Activated T-helper 1 cell treated with anti-CD3 and anti-CD28 coated beads, Interleukin-12 subunit alpha, Interleukin-12 subunit beta, Interleukin-2, Interleukin-4 antibody, amounts not matched to agents 30 ng/mL and 10 ng/mL and 1 ng/mL, durations not matched to agents 14 hours and 24 hours and 36 hours (primary cell): ENCODE measurements at regions not wholly inside any gene's neighbourhood (a gene's known extent, or its start where the extent isn't known, plus 50 kb on each side); places are given as distances from the start of the nearest gene placed in this dataset.
A peak's percentile ranks its signal among the peaks of the same experiment; 100 is the strongest.

Experiments
- DNase-seq: peaks from one replicate; pipeline ENCODE4 v3.0.0; 2021; ENCODE audit warnings: low spot score
- H3K27ac Mint-ChIP-seq: one replicate; pipeline ENCODE4 v1.8.0; 2021; ENCODE audit warnings: mild to moderate bottlenecking, mixed read lengths
- H3K27me3 Mint-ChIP-seq: one replicate; pipeline ENCODE4 v1.8.0; 2022; ENCODE audit warnings: mild to moderate bottlenecking, moderate library complexity, mixed read lengths; ENCODE audit not compliant: insufficient read depth
- H3K36me3 Mint-ChIP-seq: one replicate; pipeline ENCODE4 v1.8.0; 2021; ENCODE audit warnings: low read depth, mixed read lengths
- H3K4me1 Mint-ChIP-seq: one replicate; pipeline ENCODE4 v1.8.0; 2021; ENCODE audit warnings: low read depth, mixed read lengths
- H3K4me3 Mint-ChIP-seq: one replicate; pipeline ENCODE4 v1.8.0; 2021; ENCODE audit warnings: mild to moderate bottlenecking, moderate library complexity, mixed read lengths
- H3K9me3 Mint-ChIP-seq: one replicate; pipeline ENCODE4 v1.8.0; 2021; ENCODE audit warnings: mixed read lengths
- intact Hi-C: fragments of 100-400 bp; cut with micrococcal nuclease; formaldehyde crosslinking; loops from one replicate; pipeline ENCODE4 v1.15.1; 2024

- intact Hi-C loops = no loop called here
- Mint-ChIP-seq H3K27ac (no peak overlapping the region), H3K4me1 (no peaks in the 10 kb centered on the region), H3K27me3 (peaks cover 4% of the 10 kb centered on the region), H3K4me3 (no peak overlapping the region), H3K36me3 (no peaks in the 10 kb centered on the region), H3K9me3 (no peaks in the 10 kb centered on the region)
- no peak for DNase-seq
Observed at GRCh38 chr12:90327793-90328743, 619.4 kb upstream of the ATP2B1 start.

GRCh38 chr12:90323217-90323616, 614.6 kb upstream of the ATP2B1 start:
- Mint-ChIP-seq H3K9me3 (no peaks in the 10 kb centered on the region), H3K27ac (no peak overlapping the region), H3K4me1 (no peaks in the 10 kb centered on the region), H3K27me3 (peaks cover 4% of the 10 kb centered on the region), H3K36me3 (no peaks in the 10 kb centered on the region), H3K4me3 (no peak overlapping the region)
- DNase-seq = no peak
- intact Hi-C loops = no loop called here

GRCh38 chr12:90322006-90322405, 613.4 kb upstream of the ATP2B1 start:
- intact Hi-C loops = no loop called here
- H3K9me3 Mint-ChIP-seq = no peaks in the 10 kb centered on the region
- no peak overlapping the region for H3K27ac Mint-ChIP-seq
- H3K36me3 Mint-ChIP-seq = no peaks in the 10 kb centered on the region
- peaks cover 4% of the 10 kb centered on the region for H3K27me3 Mint-ChIP-seq
- no peak overlapping the region for H3K4me3 Mint-ChIP-seq
- no peak for DNase-seq
- H3K4me1 Mint-ChIP-seq = no peaks in the 10 kb centered on the region

GRCh38 chr12:90321369-90321768, 612.7 kb upstream of the ATP2B1 start:
- no peak for DNase-seq
- peaks cover 7% of the 10 kb centered on the region for H3K27me3 Mint-ChIP-seq
- H3K36me3 Mint-ChIP-seq = no peaks in the 10 kb centered on the region
- intact Hi-C loops = no loop called here
- H3K4me1 Mint-ChIP-seq = no peaks in the 10 kb centered on the region
- no peak overlapping the region for H3K4me3 Mint-ChIP-seq
- H3K27ac Mint-ChIP-seq = no peak overlapping the region
- no peaks in the 10 kb centered on the region for H3K9me3 Mint-ChIP-seq

- H3K27me3 Mint-ChIP-seq = peaks cover 1% of the 10 kb centered on the region
- H3K4me1 Mint-ChIP-seq = no peaks in the 10 kb centered on the region
- intact Hi-C loops = no loop called here
- H3K9me3 Mint-ChIP-seq = no peaks in the 10 kb centered on the region
- DNase-seq = no peak
- no peak overlapping the region for H3K27ac Mint-ChIP-seq
- H3K36me3 Mint-ChIP-seq = no peaks in the 10 kb centered on the region
- no peak overlapping the region for H3K4me3 Mint-ChIP-seq
Observed at GRCh38 chr12:90311561-90311960, 602.9 kb upstream of the ATP2B1 start.

GRCh38 chr12:90305379-90305778, 596.7 kb upstream of the ATP2B1 start:
- Mint-ChIP-seq H3K36me3 (no peaks in the 10 kb centered on the region), H3K4me3 (no peak overlapping the region), H3K27ac (no peak overlapping the region), H3K9me3 (no peaks in the 10 kb centered on the region), H3K4me1 (no peaks in the 10 kb centered on the region), H3K27me3 (no peaks in the 10 kb centered on the region)
- DNase-seq = no peak
- intact Hi-C loops = no loop called here

- Mint-ChIP-seq H3K27me3 (no peaks in the 10 kb centered on the region), H3K4me1 (peaks cover 6% of the 10 kb centered on the region), H3K27ac (no peak overlapping the region), H3K4me3 (no peak overlapping the region), H3K36me3 (no peaks in the 10 kb centered on the region), H3K9me3 (no peaks in the 10 kb centered on the region)
- no peak for DNase-seq
- intact Hi-C loops = no loop called here
Observed at GRCh38 chr12:90304231-90304630, 595.6 kb upstream of the ATP2B1 start.

- intact Hi-C loops = no loop called here
- no peak for DNase-seq
- no peaks in the 10 kb centered on the region for H3K27me3 Mint-ChIP-seq
- H3K4me3 Mint-ChIP-seq = no peak overlapping the region
- peaks cover 11% of the 10 kb centered on the region for H3K4me1 Mint-ChIP-seq
- no peaks in the 10 kb centered on the region for H3K36me3 Mint-ChIP-seq
- H3K27ac Mint-ChIP-seq = no peak overlapping the region
- no peaks in the 10 kb centered on the region for H3K9me3 Mint-ChIP-seq
Observed at GRCh38 chr12:90303771-90304170, 595.1 kb upstream of the ATP2B1 start.

GRCh38 chr12:90301561-90302133, 593.0 kb upstream of the ATP2B1 start:
- Mint-ChIP-seq H3K27me3 (peaks cover 2% of the 10 kb centered on the region), H3K4me1 (peaks cover 13% of the 10 kb centered on the region), H3K36me3 (no peaks in the 10 kb centered on the region), H3K4me3 (no peak overlapping the region), H3K9me3 (no peaks in the 10 kb centered on the region), H3K27ac (no peak overlapping the region)
- intact Hi-C loops = no loop called here
- DNase-seq = no peak

- intact Hi-C loops = no loop called here
- Mint-ChIP-seq H3K36me3 (no peaks in the 10 kb centered on the region), H3K27ac (no peak overlapping the region), H3K4me1 (peaks cover 13% of the 10 kb centered on the region), H3K4me3 (no peak overlapping the region), H3K27me3 (peaks cover 2% of the 10 kb centered on the region), H3K9me3 (no peaks in the 10 kb centered on the region)
- DNase-seq = no peak
Observed at GRCh38 chr12:90301095-90301494, 592.5 kb upstream of the ATP2B1 start.

GRCh38 chr12:90299666-90300065, 591.0 kb upstream of the ATP2B1 start:
- no peak for DNase-seq
- H3K27ac Mint-ChIP-seq = no peak overlapping the region
- H3K36me3 Mint-ChIP-seq = no peaks in the 10 kb centered on the region
- peaks cover 13% of the 10 kb centered on the region for H3K4me1 Mint-ChIP-seq
- peaks cover 2% of the 10 kb centered on the region for H3K27me3 Mint-ChIP-seq
- no peaks in the 10 kb centered on the region for H3K9me3 Mint-ChIP-seq
- H3K4me3 Mint-ChIP-seq = peak overlapping the region; percentile 5
- intact Hi-C loops = no loop called here

- H3K4me1 Mint-ChIP-seq = peaks cover 13% of the 10 kb centered on the region
- H3K4me3 Mint-ChIP-seq = peak overlapping the region; percentile 5
- no peaks in the 10 kb centered on the region for H3K36me3 Mint-ChIP-seq
- intact Hi-C loops = no loop called here
- H3K27me3 Mint-ChIP-seq = peaks cover 2% of the 10 kb centered on the region
- no peak for DNase-seq
- no peaks in the 10 kb centered on the region for H3K9me3 Mint-ChIP-seq
- no peak overlapping the region for H3K27ac Mint-ChIP-seq
Observed at GRCh38 chr12:90299121-90299520, 590.5 kb upstream of the ATP2B1 start.

- Mint-ChIP-seq H3K27me3 (peaks cover 2% of the 10 kb centered on the region), H3K27ac (no peak overlapping the region), H3K36me3 (no peaks in the 10 kb centered on the region), H3K9me3 (no peaks in the 10 kb centered on the region), H3K4me3 (no peak overlapping the region), H3K4me1 (peaks cover 13% of the 10 kb centered on the region)
- DNase-seq = no peak
- intact Hi-C loops = no loop called here
Observed at GRCh38 chr12:90298289-90298948, 589.8 kb upstream of the ATP2B1 start.
